ENCODE measurements at regions not wholly inside any gene's neighbourhood (a gene's known extent, or its start where the extent isn't known, plus 50 kb on each side); places are given as distances from the start of the nearest gene placed in this dataset.
"Not testable (repeated sequence)": the region's sequence is repeated elsewhere in the genome, so short reads cannot be mapped to it uniquely, and the experiment has no call there.

DNA sequence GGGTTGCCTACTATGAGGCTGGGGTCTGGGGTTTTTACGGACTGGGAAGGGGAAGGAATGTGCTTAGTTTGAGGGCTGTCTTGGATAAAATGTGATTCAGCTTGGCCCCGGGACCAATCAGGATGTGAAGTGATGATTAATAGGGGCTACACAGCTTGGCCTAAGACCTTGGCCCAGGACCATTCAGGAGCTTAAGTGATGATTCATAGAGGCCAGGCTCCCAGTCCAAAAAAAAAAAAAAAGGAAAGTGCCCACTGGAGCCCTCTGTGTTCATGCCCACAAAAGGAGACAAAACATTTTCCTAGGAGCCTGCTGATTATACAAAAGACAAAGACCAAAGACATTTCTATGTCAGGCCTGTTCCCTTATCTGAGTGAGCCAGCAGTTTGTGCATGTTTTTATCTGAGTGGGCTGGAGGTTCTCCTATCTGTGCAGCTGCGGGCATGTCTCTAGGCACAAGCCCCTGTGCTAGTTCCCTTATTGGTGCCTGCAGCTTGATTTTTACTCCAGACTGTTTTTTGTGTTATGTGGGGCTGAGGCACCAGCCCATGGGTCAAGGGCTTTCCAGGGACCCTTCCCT, 898.2 kb upstream of the GOT2 start:
- DNase-seq (ENCODE audit: low read depth): peak; percentile 40

GRCh38 chr16:59624381-59624780, 890.3 kb upstream of the GOT2 start:
- not testable (repeated sequence) for DNase-seq (ENCODE audit: low read depth)

- no peak for DNase-seq (ENCODE audit: low read depth)
Measured at GRCh38 chr16:59614466-59615240, 880.5 kb upstream of the GOT2 start.

DNA sequence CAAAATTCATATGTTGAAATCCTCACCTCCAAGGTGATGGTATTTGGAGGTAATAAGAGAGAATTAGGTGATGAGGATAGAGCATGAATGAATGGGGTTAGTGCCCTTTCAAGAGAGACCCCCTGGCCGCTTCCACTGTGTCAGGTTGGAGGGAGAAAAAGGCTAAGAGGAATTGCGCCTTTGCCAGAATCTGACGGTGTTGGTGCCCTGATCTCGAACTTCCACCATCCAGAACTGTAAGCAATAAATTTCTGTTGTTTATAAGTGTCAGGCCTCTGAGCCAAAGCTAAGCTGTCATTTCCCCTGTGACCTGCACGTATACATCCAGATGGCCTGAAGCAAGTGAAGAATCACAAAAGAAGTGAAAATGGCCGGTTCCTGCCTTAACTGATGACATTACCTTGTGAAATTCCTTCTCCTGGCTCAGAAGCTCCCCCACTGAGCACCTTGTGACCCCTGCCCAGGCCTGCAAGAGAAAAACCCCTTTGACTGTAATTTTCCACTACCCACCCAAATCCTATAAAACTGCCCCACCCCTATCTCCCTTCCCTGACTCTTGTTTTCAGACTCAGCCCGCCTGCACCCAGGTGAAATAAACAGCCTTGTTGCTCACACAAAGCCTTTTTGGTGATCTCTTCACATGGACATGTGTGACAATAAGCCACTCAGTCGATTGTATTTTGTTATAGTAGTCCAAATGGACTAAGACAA, 878.9 kb upstream of the GOT2 start:
- not testable (repeated sequence) for DNase-seq (ENCODE audit: low read depth)

- no peak for DNase-seq (ENCODE audit: low read depth)
Measured at GRCh38 chr16:59612094-59612493, 878.0 kb upstream of the GOT2 start.

DNA sequence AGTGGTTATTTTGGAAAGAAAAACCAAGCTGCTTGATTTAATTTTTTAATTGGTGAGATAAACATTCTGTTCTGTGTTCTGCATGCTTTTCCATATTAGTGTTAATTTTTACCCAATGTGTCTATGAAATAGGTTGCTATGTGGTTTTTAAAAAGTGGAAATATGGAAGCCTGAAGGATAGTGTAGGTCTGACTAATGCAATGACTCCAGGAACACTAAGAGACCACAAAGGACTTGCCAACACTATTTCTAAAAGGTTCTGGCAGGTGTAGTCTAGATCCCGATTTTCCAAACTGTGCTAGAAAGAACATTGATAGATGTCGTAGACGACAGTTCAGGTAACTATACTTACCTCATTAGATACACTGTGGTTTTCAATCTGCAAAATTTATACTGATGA, 877.4 kb upstream of the GOT2 start:
- no peak for DNase-seq (ENCODE audit: low read depth)

DNA sequence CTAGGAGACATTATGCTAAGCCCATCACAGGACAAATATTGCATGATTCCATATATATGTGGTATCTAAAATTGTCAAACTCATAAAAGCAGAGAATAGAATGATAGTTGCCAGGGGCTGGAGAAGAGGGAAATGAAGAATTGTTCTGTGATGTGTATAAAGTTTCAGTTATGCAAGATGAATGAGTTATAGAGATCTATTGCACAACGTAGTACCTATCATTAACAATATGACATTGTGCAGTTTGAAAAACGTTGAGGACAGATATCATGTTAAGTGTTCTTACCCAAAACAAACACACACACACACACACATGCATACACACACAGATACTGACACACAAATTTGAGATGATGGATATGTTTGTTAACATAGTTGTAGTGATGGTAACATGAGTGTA, 871.6 kb upstream of the GOT2 start:
- DNase-seq (ENCODE audit: low read depth): no peak

GRCh38 chr16:59604354-59604753, 870.2 kb upstream of the GOT2 start:
- DNase-seq (ENCODE audit: low read depth): peak; percentile 26

DNA sequence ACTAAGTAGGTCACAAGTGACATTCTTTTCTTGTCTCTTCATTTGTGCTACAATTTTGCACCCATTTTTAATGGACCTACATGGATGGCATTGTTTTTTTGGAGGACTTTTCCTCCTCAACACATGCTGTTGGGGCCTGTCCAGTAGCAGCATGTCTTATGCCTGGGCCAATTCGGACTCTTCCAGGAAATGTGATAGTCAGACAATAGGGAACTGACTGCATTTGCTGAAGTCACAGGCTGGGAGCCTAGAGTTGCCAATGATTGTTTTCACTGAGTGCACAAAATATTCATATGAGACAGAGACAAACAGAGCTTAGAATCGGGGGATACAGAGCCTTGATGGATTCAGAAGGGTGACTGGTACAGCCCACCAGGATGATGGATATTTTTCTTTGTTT, 867.3 kb upstream of the GOT2 start:
- no peak for DNase-seq (ENCODE audit: low read depth)

DNA sequence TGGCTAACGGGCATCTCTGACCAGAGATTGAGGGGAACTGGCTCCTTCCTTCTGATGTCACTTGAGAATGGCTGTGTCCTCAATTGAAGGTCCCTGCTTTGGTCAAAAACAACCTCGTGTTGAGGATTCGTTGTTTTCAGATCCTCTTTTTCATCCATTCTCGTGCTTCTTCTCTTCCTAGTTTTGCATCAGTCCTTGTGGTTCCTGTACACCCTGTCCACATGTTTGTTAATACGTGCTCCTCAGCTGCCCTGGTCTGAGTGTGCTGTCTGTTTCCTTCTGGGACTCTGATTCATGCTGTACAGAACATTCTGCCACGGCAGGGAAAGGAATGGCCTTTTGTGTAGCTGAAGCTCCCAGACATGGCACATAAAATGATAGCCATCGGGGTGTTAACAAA, 863.2 kb upstream of the GOT2 start:
- peak; percentile 31 for DNase-seq (ENCODE audit: low read depth)

DNA sequence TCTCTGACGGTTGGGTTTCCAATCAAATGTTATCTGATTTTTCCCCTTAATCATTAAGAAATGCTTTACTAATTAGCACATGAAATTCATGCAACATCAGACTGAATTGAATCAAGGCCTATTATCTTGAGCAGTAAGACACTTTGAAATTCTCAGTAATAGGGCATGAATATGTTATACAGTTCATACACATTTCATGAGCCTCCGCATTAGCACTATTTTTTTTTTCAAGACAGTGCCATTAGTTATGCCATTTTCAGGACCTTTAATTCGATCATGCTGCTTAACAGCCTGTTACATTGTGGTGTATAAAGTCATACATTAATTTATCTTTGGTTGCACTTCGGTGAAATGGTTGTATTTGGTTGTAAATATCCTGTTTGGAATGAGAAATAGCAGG, 862.6 kb upstream of the GOT2 start:
- no peak for DNase-seq (ENCODE audit: low read depth)

DNA sequence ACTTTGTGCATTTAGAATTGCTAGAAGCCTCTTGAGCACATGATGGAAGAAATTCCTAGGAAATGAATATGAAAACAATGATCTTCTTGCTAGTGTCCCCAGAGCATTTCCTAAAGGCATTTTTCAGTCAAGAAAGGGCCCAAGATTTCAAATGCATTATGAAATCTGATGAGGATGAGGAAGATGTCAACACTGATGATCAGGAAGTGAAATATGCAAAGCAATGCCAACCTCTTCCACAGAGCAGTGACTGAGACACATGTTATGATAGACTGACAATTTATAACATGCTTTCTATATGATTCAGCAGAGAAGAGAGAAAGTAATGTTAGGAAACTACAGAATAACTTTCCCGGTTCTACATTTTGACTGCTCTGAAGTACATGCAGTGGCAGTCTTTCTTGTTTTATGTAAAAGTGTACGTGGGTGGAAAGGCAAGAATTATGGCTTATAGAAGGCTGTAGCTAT, 859.1 kb upstream of the GOT2 start:
- peak; percentile 33 for DNase-seq (ENCODE audit: low read depth)

DNA sequence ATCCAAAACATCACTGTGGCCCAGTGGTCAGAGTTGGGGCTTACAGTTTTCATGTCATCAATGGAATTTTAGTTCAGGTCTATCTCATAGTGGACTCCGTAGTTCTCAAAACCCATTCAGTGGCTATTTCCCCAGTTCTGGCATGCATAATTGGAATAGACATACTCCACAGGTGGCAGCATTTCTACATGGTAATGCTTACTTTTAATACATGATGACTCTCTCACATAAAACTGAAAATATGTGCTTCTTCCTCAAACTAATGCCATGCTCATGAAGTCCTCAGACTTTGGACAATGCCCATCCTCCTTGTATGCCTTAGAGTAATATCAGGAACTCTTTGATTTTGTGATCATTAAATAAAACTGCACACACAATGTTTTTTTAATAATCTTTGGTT, 857.4 kb upstream of the GOT2 start:
- peak; percentile 12 for DNase-seq (ENCODE audit: low read depth)

DNA sequence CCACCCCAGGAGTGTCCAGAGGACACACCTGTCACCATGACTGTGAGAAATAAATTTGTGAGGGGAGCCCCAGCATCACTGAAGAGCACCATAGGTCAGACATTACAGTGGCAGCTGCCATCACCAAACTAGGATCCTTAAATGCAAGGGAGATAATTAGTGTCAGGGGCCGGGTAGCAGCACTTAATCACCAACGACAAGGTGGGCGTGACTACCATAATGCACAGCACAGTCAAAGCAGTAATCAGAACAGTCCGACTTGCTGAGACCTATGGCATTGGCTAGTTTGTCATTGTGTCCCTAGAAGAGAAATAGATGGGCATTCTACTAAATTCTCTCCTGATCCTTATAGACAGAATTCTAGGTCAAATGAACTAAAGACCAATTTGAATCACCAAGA, 856.7 kb upstream of the GOT2 start:
- no peak for DNase-seq (ENCODE audit: low read depth)

DNA sequence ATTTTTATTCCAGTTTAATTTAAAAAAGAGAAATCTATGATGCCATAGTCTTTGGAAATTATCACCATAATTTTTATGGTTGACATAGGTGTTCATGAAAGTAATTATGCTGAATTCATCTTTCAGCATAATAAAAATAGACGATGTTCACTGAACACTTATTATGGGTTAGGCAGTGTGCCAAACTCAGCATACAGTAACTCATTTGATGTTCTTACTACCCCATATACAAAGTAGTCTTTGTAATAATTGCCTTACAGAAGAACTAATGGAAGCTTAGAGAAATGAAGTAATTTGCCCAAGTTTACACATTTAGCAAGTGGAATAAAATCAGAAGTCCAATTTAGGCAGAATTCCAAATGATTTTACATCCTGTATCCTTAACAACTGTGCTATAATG, 852.2 kb upstream of the GOT2 start:
- no peak for DNase-seq (ENCODE audit: low read depth)

DNA sequence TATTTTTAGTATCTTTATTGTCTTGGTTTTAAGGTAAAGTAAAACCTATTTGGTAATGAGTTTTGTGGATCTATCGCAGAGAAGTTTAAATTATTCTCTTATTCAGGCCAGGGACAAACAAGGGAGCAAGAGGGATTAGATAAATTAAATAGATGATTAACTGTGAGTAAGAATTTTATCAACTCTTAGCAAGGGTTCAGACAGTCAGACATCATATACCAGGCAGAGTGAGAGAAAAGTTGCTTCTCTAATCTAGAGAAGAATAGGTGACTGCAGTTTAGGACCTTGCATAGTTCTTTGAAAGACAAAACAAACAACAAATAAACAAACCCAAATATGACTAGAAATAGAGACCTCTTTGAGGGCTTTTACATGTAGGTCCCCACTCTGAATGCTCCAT, 840.2 kb upstream of the GOT2 start:
- no peak for DNase-seq (ENCODE audit: low read depth)

DNA sequence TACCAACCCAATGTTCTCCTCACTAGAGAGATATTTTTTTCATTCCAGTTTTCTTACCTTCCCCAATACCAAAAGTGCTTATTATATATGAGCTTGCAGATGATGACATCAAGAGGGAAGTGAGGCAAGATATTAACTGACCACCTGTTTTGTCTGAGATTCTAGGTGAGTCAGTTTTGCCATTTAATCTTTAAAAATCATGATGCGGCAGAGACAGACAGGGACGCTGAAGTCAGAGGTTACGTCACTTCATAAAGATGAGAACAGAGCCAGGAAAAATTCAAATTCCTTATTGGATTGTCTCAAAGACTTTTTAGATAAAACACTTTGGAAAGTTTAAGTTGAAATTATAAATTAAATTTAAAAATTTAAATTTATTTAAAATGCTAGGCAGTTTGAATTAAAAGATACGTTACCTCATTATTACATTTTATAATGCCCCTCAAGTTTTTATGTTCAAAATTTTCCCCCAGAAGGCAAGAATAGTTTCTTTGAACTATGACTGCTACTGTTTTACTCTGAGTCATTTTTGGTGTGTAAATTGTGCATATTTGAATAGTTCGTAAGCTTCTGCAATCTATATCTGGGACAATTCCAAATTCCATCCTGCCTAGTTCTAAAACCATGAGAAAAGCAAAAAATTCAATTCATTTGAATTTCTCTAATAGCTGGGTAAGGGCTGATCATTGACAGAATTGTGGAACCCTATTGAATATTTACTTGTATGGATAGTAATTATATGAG, 839.6 kb upstream of the GOT2 start:
- DNase-seq (ENCODE audit: low read depth): peak; percentile 76

DNA sequence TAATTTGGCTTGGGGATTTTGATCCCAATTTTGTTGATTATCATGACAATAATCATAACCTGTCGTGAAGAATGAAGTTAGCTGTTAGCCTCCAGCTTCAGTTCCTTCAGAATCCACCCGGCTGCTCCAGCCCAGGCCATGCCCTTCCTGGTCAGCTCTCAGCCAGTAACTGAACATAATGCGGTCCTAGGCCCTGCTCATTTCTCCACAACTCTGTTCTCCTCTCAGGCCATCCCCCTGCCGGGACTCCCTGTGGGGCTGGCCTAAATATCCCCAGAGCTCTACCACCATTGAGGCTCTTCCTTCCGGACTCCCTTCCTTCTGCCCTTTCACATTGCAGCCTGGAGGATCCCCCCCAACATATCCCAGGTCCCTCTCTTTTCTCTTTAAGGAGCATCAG, 833.4 kb upstream of the GOT2 start:
- no peak for DNase-seq (ENCODE audit: low read depth)

DNA sequence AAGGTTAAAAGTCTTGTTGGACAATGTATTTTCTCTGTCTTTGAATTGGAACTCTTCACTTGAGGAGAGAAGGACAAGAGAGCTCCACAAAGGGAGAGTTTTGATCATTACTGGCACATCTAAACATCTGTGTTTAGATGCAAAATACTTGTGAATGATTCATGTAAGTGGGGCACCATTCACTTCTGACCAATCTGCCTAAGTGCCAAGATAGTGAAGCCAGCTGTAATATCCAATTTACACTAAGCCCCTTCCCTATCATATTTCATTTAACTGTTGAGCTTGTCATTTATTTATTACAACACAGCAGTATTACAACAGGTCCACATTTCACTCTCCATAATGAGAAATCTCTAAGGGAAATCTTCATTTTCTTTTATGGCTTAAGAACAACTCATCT, 832.3 kb upstream of the GOT2 start:
- DNase-seq (ENCODE audit: low read depth): no peak

GRCh38 chr16:59558679-59559078, 824.6 kb upstream of the GOT2 start:
- DNase-seq (ENCODE audit: low read depth): no peak

- DNase-seq (ENCODE audit: low read depth): no peak
Measured at GRCh38 chr16:59552164-59552563, 818.0 kb upstream of the GOT2 start.

GRCh38 chr16:59545721-59546120, 811.6 kb upstream of the GOT2 start:
- peak; percentile 0 for DNase-seq (ENCODE audit: low read depth)

GRCh38 chr16:59543641-59544040, 809.5 kb upstream of the GOT2 start:
- peak; percentile 67 for DNase-seq (ENCODE audit: low read depth)

Data from iris pigment epithelial cell (primary cell).